Choroid plexus epithelial cell (primary cell): ENCODE measurements at regions not wholly inside any gene's neighbourhood (a gene's known extent, or its start where the extent isn't known, plus 50 kb on each side); places are given as distances from the start of the nearest gene placed in this dataset.

Source experiments
- DNase-seq: peaks from one replicate; pipeline ENCODE4 v3.0.0-alpha.2; 2010; ENCODE audit warnings: low read depth
- H3K4me3 ChIP-seq: 2 replicates; pipeline ENCODE4 v1.5.1; 2011; ENCODE audit warnings: low read depth, mild to moderate bottlenecking, control low read depth, low read length, moderate library complexity
- TF ChIP-seq, protein P1 (sequence below): conservative IDR thresholded peaks from 2 replicates; pipeline ENCODE4 v1.5.1; 2011; ENCODE audit warnings: low read depth, mild to moderate bottlenecking, control low read depth, inconsistent platforms, low read length, moderate library complexity

DNA sequence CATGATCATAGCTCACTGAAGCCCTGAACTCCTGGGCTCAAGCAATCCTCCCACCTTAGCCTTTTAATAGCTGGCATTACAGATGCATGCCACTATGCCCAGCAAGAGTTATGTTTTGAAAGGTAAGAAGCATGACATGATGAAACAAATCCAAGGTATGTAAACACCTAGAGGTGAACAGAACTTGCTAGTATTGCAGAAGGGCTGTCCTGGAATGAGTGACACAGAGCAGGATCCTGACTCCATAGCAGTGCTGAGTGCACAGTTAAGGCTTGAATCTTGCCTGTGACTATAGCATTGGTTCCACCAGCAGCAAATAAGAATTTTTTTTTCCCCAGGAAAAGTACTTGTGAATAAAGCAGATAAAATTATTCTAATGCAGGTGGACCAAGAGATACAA is 309.5 kb downstream of the PIK3C3 start:
- DNase-seq: no peak
- no peak overlapping the region for H3K4me3 ChIP-seq
- TF ChIP-seq, protein P1, sequence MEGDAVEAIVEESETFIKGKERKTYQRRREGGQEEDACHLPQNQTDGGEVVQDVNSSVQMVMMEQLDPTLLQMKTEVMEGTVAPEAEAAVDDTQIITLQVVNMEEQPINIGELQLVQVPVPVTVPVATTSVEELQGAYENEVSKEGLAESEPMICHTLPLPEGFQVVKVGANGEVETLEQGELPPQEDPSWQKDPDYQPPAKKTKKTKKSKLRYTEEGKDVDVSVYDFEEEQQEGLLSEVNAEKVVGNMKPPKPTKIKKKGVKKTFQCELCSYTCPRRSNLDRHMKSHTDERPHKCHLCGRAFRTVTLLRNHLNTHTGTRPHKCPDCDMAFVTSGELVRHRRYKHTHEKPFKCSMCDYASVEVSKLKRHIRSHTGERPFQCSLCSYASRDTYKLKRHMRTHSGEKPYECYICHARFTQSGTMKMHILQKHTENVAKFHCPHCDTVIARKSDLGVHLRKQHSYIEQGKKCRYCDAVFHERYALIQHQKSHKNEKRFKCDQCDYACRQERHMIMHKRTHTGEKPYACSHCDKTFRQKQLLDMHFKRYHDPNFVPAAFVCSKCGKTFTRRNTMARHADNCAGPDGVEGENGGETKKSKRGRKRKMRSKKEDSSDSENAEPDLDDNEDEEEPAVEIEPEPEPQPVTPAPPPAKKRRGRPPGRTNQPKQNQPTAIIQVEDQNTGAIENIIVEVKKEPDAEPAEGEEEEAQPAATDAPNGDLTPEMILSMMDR: no peak

DNA sequence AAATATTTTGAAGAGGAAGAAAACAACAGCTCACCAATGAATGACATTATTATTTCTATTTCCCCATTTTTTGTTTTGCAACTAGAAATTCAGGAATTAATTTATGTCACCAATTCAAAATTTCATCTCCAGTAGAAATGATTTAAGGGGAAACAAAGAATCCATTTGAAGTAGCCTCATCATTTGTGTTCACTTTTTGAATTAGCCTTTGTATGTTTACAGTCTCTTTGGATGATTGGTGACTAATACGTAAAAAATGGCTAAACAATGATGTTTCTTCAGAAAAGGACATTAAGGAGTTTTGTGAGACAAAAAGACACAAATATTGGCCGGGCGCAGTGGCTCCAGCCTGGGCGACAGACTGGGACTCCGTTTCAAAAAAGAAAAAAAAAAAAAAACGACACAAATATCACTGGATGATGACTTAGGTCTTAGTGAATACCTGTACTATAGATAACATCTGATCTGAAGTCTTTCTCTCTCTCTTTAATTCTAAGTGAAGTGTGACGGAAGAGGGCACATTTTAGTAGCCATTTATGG is 313.2 kb downstream of the PIK3C3 start:
- no peak overlapping the region for H3K4me3 ChIP-seq
- DNase-seq: no peak
- TF ChIP-seq, protein P1: no peak

DNA sequence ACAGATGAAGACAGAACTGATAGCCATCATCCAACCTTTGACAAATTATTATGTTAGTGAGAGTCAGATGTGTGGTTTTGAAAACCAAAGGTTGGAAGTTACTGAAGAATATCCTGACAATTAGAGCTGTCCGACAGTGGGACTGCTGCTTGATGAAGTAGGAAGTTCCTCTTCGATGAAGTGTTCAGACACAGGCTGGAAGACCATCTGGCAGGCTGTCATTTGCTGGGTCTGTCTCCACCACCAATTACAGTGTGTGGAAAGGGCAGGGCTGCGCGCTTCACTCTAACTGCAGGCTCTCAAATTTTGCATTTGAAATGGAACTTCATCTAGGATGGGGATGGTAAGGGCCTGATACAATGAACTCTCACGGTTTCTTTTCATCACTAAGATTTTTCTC is 313.8 kb downstream of the PIK3C3 start:
- TF ChIP-seq, protein P1: no peak
- DNase-seq: no peak
- H3K4me3 ChIP-seq: no peak overlapping the region

DNA sequence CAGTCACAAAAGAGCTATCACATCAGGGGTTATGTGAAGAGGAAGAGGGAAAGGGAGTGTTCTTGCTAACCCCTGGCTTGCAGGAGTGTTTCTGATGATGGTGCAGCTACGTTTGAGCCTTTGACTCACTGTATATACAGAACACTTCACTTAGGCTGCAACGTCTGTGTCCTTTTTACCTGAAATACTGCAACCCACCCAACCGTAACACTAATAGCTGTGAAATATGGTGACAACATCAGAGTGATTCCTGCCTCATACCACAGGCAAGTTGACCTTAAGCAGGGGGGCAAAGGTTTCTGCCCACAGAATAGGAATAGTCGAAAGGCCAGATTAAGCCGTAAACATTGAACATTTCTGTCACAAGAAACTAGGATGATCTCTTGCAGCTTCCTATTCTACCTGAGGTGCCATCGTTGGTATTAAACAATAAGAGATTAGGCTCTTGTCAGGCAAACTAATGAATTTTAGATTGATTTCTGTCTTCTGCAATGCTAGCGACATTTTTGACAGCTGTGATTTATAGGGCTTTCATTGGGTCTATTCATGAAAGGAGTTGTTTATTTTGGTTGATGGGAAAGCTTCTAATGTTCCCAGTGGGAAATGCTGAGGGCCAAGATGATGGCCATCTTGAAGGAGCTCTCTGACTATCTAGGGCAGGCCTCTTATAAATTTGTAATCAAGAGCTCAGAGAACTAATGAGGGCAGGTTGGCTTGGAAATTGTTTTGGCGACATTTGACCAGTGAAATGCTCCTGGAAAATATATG is 316.8 kb downstream of the PIK3C3 start:
- TF ChIP-seq, protein P1: no peak
- DNase-seq: no peak

DNA sequence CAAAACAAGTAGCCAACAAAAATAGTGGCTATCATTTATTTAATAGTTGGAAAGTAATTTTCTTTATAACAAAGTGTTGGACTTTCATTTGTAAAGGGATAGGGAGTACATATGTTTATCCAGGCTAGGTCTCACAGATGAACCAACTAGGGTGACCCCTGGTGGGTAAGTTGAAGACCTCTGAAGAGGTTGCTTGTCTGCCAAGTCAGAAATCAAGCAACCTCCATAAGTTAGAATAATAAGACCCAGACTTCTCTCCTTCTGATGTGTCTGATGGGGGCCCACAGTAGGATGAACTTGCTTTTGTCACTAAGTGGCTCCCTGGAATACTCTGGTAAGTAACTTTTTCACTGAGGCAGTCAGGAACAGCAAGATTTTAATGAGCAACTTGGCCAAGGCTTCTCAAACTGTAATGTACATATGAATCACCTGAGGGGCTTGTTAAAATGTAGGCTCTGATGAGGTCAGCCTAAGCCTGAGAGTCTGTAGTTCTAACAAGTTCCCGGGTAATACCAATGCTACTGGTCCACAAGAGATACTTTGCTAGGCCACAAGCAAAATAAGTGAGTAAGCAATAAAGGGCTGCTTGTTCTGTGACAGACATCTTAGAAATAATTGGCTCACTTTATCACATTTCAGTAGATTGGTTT is 319.6 kb downstream of the PIK3C3 start:
- TF ChIP-seq, protein P1: peak; percentile 16
- H3K4me3 ChIP-seq: no peak overlapping the region
- DNase-seq: peak; percentile 31

More for the DNA sequence above, 316.8 kb downstream of the PIK3C3 start:
- no peak overlapping the region for H3K4me3 ChIP-seq

DNA sequence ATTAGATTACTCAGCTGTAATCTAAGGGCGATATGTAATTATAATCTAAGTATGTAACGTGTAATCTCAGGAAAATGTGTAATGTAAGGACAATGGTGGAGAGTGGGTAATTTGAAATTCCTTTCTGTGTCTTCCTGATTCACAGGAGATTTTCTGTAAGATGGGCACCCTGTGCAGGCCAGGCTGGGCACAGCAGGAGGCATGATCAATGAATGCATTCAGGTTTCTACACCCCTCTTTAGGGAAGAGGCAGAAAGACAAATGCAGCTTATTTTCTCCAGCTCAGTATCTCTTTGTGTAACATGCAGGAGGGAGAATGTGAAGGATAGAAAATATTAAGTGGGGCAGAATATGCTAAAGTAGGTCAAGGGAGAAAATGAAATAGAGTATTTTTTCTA is 320.1 kb downstream of the PIK3C3 start:
- H3K4me3 ChIP-seq: no peak overlapping the region
- no peak for DNase-seq
- TF ChIP-seq, protein P1: no peak
